Left lung (tissue), 4 donors: ENCODE measurements at regions not wholly inside any gene's neighbourhood (a gene's known extent, or its start where the extent isn't known, plus 50 kb on each side); places are given as distances from the start of the nearest gene placed in this dataset.

Source experiments
- ATAC-seq: fragments of 200-7000 bp; cut with Tn5 transposase; one replicate; pipeline ENCODE4 v1.9.1; 2020; ENCODE audit warnings: moderate library complexity
- DNase-seq, 4 donors: peaks; one replicate each; pipeline ENCODE4 v3.0.0-alpha.2; 2013 to 2020
- H3K27ac ChIP-seq, 2 donors: fragments of 200-600 bp; sonication (generic) in 1 of 2; one replicate each; pipeline versions ENCODE4 v1.5.0 to v1.8.0; 2020 to 2021
- H3K27me3 ChIP-seq, 2 donors: fragments of 200-600 bp; sonication (generic) in 1 of 2; one replicate each; pipeline versions ENCODE4 v1.5.0 to v1.8.0; 2020 to 2021
- H3K36me3 ChIP-seq, 2 donors: fragments of 200-600 bp; sonication (generic) in 1 of 2; one replicate each; pipeline versions ENCODE4 v1.5.0 to v1.8.0; 2020 to 2021
- H3K4me1 ChIP-seq, 2 donors: fragments of 200-600 bp; one replicate each; pipeline ENCODE4 v1.8.0; 2021
- H3K4me3 ChIP-seq, 2 donors: fragments of 200-600 bp; sonication (generic) in 1 of 2; one replicate each; pipeline versions ENCODE4 v1.5.0 to v1.8.0; 2020 to 2021; ENCODE audit warnings: mild to moderate bottlenecking in 1 of 2
- H3K9me3 ChIP-seq, 2 donors: fragments of 200-600 bp; sonication (generic) in 1 of 2; one replicate each; pipeline versions ENCODE4 v1.5.0 to v1.8.0; 2020 to 2021
- intact Hi-C, 2 donors: fragments of 100-400 bp; cut with DNase I; formaldehyde crosslinking; loops; one replicate each; pipeline versions ENCODE4 v1.11.2 to v1.14.2; 2022
- TF ChIP-seq, protein P1 (sequence below), 2 donors: fragments of 200-600 bp; sonication (generic) in 1 of 2; IDR thresholded peaks; one replicate each; pipeline versions ENCODE4 v1.5.0 to v1.8.0; 2021; ENCODE audit warnings: antibody characterized with exemption in 2 of 2
- donor health status: DM: no; HTN: yes; CAD: no.
- donor health status: DM: no; HTN: no; CAD: no.

GRCh38 chr14:83287300-83287699 is 1753.6 kb upstream of the SEL1L start:
- ATAC-seq (no peak), DNase-seq (no peak)
- Histone ChIP-seq H3K27me3 (no peaks in the 10 kb centered on the region), H3K4me3 (no peak overlapping the region), H3K36me3 (no peaks in the 10 kb centered on the region), H3K4me1 (no peaks in the 10 kb centered on the region), H3K27ac (no peak overlapping the region), H3K9me3 (no peaks in the 10 kb centered on the region)
- intact Hi-C loops: no loop called here
- TF ChIP-seq, protein P1, sequence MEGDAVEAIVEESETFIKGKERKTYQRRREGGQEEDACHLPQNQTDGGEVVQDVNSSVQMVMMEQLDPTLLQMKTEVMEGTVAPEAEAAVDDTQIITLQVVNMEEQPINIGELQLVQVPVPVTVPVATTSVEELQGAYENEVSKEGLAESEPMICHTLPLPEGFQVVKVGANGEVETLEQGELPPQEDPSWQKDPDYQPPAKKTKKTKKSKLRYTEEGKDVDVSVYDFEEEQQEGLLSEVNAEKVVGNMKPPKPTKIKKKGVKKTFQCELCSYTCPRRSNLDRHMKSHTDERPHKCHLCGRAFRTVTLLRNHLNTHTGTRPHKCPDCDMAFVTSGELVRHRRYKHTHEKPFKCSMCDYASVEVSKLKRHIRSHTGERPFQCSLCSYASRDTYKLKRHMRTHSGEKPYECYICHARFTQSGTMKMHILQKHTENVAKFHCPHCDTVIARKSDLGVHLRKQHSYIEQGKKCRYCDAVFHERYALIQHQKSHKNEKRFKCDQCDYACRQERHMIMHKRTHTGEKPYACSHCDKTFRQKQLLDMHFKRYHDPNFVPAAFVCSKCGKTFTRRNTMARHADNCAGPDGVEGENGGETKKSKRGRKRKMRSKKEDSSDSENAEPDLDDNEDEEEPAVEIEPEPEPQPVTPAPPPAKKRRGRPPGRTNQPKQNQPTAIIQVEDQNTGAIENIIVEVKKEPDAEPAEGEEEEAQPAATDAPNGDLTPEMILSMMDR (IDR thresholded peaks at IDR 0.05): no peak

- ATAC-seq (no peak), DNase-seq (no peak)
- H3K4me1 ChIP-seq: no peaks in the 10 kb centered on the region
- TF ChIP-seq, protein P1 (IDR thresholded peaks at IDR 0.05): no peak
- intact Hi-C loops: no loop called here
- H3K27me3 ChIP-seq: no peaks in the 10 kb centered on the region
- no peaks in the 10 kb centered on the region for H3K36me3 ChIP-seq
- no peak overlapping the region for H3K4me3 ChIP-seq
- no peak overlapping the region for H3K27ac ChIP-seq
- no peaks in the 10 kb centered on the region for H3K9me3 ChIP-seq
Observed at GRCh38 chr14:83289390-83289789, 1755.7 kb upstream of the SEL1L start.

DNA sequence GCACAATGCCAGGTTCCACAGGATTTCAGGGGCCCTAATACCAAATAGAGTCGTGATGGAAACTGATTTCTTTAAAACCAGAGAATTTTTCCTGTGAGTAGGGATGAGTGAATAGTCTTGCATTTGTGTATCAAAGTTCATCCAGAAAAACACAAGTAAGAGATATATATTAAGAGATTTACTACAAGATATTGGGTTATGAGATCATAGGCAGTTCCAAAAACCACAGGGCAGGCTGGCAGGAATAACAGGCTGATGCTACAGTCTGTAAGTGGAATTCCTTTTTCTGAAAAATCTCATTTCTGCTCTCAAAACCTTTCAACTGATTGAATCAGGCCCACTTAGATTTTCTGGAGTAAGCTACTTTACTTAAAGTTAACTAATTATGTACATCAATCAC is 1756.2 kb upstream of the SEL1L start:
- TF ChIP-seq, protein P1 (IDR thresholded peaks at IDR 0.05): no peak
- intact Hi-C loops: no loop called here
- Histone ChIP-seq H3K4me1 (no peaks in the 10 kb centered on the region), H3K27me3 (no peaks in the 10 kb centered on the region), H3K27ac (no peak overlapping the region), H3K9me3 (no peaks in the 10 kb centered on the region), H3K36me3 (no peaks in the 10 kb centered on the region), H3K4me3 (no peak overlapping the region)
- no peak for DNase-seq
- no peak for ATAC-seq

DNA sequence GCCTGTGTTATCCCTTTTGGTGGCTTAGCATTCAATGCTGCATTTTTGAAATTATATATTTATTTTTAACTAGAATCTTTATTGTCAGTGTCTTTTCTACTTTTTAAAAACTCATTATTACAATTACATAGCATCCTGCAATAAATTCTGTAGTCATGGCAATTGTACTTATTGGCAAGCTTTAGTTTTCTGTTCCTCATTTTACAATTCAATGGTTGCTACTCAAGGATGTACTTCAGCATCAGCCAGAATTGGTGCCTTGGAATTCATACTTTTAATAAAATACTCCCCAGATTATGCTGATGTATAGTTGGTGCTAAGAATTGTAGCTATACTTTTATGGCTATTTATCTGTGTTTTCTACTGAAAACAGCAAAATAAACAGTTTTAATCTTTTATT is 1756.8 kb upstream of the SEL1L start:
- intact Hi-C loops: no loop called here
- Histone ChIP-seq H3K36me3 (no peaks in the 10 kb centered on the region), H3K27me3 (no peaks in the 10 kb centered on the region), H3K9me3 (no peaks in the 10 kb centered on the region), H3K27ac (no peak overlapping the region), H3K4me3 (no peak overlapping the region), H3K4me1 (no peaks in the 10 kb centered on the region)
- ATAC-seq (no peak), DNase-seq (no peak)
- TF ChIP-seq, protein P1 (IDR thresholded peaks at IDR 0.05): no peak

DNA sequence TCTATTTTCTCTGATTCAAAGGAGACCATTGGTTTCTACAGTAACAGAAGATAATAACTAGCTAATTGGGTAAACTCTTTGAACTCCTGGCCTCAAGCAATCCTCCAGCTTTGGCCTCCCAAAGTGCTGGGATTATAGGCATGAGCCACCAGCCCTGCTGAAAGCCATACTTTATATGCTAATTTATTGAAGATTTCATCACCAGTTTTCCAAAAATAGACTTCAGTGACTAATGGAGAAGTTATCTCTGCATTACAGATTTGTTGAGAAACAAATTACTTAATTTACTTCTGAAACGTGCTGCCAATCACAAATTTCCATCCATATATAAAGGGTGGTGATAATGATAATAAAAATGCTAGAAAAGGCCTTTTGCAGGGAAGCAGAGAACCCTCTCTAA is 1758.1 kb upstream of the SEL1L start:
- H3K4me1 ChIP-seq: no peaks in the 10 kb centered on the region
- TF ChIP-seq, protein P1 (IDR thresholded peaks at IDR 0.05): no peak
- H3K4me3 ChIP-seq: no peak overlapping the region
- intact Hi-C loops: no loop called here
- H3K9me3 ChIP-seq: no peaks in the 10 kb centered on the region
- H3K27me3 ChIP-seq: no peaks in the 10 kb centered on the region
- no peak for DNase-seq
- ATAC-seq: no peak
- no peak overlapping the region for H3K27ac ChIP-seq
- H3K36me3 ChIP-seq: no peaks in the 10 kb centered on the region
